ENCODE measurements at regions not wholly inside any gene's neighbourhood (a gene's known extent, or its start where the extent isn't known, plus 50 kb on each side); places are given as distances from the start of the nearest gene placed in this dataset.
"Not testable (repeated sequence)": the region's sequence is repeated elsewhere in the genome, so short reads cannot be mapped to it uniquely, and the experiment has no call there.

DNA sequence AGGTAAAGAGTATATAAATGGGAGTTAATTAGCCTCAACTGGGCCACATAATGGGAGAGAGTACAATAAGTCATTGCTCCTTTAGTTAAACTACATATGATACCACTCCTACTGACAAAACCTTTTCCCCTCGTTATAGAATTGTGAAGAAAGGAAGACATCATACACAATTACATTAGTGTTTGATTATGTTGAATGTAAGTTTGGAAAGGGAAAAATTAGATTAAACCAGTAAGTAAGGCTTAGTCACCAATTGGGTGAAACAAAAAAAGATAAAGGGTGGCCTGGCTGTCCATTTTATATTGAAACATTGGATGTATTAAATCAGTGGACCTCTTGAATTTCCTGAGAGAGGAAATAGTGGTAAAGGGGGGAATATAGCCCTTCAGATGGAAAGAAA lies 464.3 kb upstream of the PAPPA start:
- Histone ChIP-seq H3K4me3 (no peak overlapping the region), H3K9me3 (peaks cover 0 to 7% (median 0%) of the 10 kb centered on the region in 12 donors), H3K4me1 (no peaks in the 10 kb centered on the region), H3K27me3 (no peaks in the 10 kb centered on the region), H3K27ac (no peak overlapping the region), H3K36me3 (no peaks in the 10 kb centered on the region)
- WGBS, 4 donors, result 62 to 78% (median 68%) methylated on average over 1 of the region's 1 CpG
- no peak for TF ChIP-seq POLR2A (IDR thresholded peaks at IDR 0.05)
- intact Hi-C loops (cut with DNase I), result no loop called here
- DNase-seq (no peak), ATAC-seq (no peak)

- no peaks in the 10 kb centered on the region for H3K9me3 ChIP-seq
- intact Hi-C loops (cut with DNase I), result loop anchor here in 2 of 10 donors (10.0 kb wide), 2 partner anchors 884 to 974 kb away; no protein-coding TSS in a partner anchor
- DNase-seq (no peak), ATAC-seq (peak in 3 of 4 donors; percentile 61 to 89 (median 72))
- no peak overlapping the region for H3K4me3 ChIP-seq
- no peaks in the 10 kb centered on the region for H3K27me3 ChIP-seq
- H3K36me3 ChIP-seq, result no peaks in the 10 kb centered on the region
- TF ChIP-seq POLR2A (IDR thresholded peaks at IDR 0.05), result no peak
- no peak for TF ChIP-seq CTCF (IDR thresholded peaks at IDR 0.05)
- peak overlapping the region in 3 of 12 donors; percentile 20 to 58 (median 47) for H3K27ac ChIP-seq
- H3K4me1 ChIP-seq, result no peaks in the 10 kb centered on the region
- 62 to 78% (median 67%) methylated on average over 5 of the region's 5 CpGs for WGBS, 4 donors
These were observed 462.6 kb upstream of the PAPPA start for GRCh38 chr9:115690786-115691496.

DNA sequence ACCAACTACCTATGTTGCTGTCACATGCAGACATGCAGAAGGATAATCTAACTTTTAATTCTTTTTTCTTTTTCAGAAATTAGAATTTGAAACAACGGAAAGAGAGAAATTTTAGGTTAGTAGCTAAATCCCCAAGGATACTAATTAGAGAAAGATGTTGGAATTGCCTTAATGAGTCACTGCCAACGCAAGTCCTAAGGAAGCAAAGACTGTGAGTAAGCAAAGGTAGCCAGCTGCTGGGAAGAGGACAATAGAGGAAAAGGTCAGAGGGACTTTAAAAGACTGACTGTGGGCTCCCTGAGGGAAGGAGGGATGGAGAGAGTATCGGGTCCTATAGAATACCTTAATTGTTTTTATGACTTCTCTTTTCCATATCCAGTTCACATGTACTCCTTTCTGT lies 461.9 kb upstream of the PAPPA start:
- intact Hi-C loops (cut with DNase I), result loop anchor here in 2 of 10 donors (10.0 kb wide), 2 partner anchors 883 to 973 kb away; no protein-coding TSS in a partner anchor
- WGBS, 4 donors, result 72 to 79% (median 76%) methylated on average over 3 of the region's 3 CpGs
- peak overlapping the region in 3 of 12 donors; percentile 20 to 58 (median 47) for H3K27ac ChIP-seq

GRCh38 chr9:115692868-115693267 lies 460.7 kb upstream of the PAPPA start:
- H3K27ac ChIP-seq, H3K4me3 ChIP-seq, H3K9me3 ChIP-seq, H3K4me1 ChIP-seq, H3K36me3 ChIP-seq, H3K27me3 ChIP-seq, DNase-seq, ATAC-seq: not testable (repeated sequence)
- 70 to 87% (median 81%) methylated on average over 2 of the region's 2 CpGs for WGBS, 4 donors
- intact Hi-C loops (cut with DNase I), result loop anchor here in 2 of 10 donors (10.0 kb wide), 2 partner anchors 882 to 972 kb away; no protein-coding TSS in a partner anchor

More for the DNA sequence above, 461.9 kb upstream of the PAPPA start:
- no peak overlapping the region for H3K4me3 ChIP-seq
- no peaks in the 10 kb centered on the region for H3K4me1 ChIP-seq
- ATAC-seq (peak in 1 of 4 donors; percentile 68), DNase-seq (no peak)
- TF ChIP-seq CTCF (IDR thresholded peaks at IDR 0.05) (no peak), POLR2A (IDR thresholded peaks at IDR 0.05) (no peak)
- H3K9me3 ChIP-seq, result no peaks in the 10 kb centered on the region
- H3K36me3 ChIP-seq, result no peaks in the 10 kb centered on the region
- H3K27me3 ChIP-seq, result no peaks in the 10 kb centered on the region

DNA sequence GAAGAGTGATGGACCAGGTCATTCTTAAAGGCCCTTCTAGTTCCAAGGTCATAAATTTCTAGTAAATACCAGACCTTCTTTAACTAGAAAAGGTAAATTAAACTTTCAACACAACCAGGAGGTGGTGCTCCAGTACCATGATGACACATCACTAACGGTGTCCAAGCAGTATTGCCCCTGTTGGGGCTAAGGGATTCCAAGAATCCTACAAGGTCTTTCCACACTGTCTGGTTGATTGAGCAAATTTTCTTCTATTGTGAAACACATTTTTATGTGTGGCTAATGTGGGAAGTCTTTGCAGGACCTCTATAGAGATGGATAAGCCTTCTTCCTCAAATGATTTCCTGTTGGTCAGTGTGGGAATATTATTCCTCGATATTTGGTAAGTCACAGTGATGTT lies 459.6 kb upstream of the PAPPA start:
- DNase-seq (no peak), ATAC-seq (peak in 2 of 4 donors; percentile 77 to 79)
- WGBS, 4 donors, result 24 to 36% (median 27%) methylated on average over 2 of the region's 2 CpGs
- Histone ChIP-seq H3K27ac (no peak overlapping the region), H3K36me3 (no peaks in the 10 kb centered on the region), H3K9me3 (no peaks in the 10 kb centered on the region), H3K4me3 (no peak overlapping the region), H3K27me3 (no peaks in the 10 kb centered on the region), H3K4me1 (no peaks in the 10 kb centered on the region)
- intact Hi-C loops (cut with DNase I), result loop anchor here in 2 of 10 donors (10.0 kb wide), 2 partner anchors 881 to 971 kb away; no protein-coding TSS in a partner anchor
- TF ChIP-seq POLR2A (IDR thresholded peaks at IDR 0.05) (no peak), CTCF (IDR thresholded peaks at IDR 0.05) (peak in 8 of 12 donors; percentile 11 to 43 (median 24))
